Kidney epithelial cell (primary cell): ENCODE measurements at regions not wholly inside any gene's neighbourhood (a gene's known extent, or its start where the extent isn't known, plus 50 kb on each side); places are given as distances from the start of the nearest gene placed in this dataset.

Source experiments
- DNase-seq: peaks from one replicate; pipeline ENCODE4 v3.0.0-alpha.2; 2010; ENCODE audit warnings: low read depth
- H3K27me3 ChIP-seq: 2 replicates; pipeline ENCODE4 v1.6.0; 2011; ENCODE audit warnings: low read length; ENCODE audit not compliant: control insufficient read depth, insufficient read depth
- H3K36me3 ChIP-seq: 2 replicates; pipeline ENCODE4 v1.5.1; 2011; ENCODE audit warnings: low read length; ENCODE audit not compliant: control insufficient read depth, insufficient read depth
- H3K4me3 ChIP-seq: 2 replicates; pipeline ENCODE4 v1.5.1; 2011; ENCODE audit warnings: low read depth, mild to moderate bottlenecking, control low read depth, low read length
- TF ChIP-seq, protein P1 (sequence below): IDR thresholded peaks from 2 replicates; pipeline ENCODE4 v1.5.1; 2011; ENCODE audit warnings: mild to moderate bottlenecking, moderate library complexity, low read length, control low read depth, inconsistent platforms; ENCODE audit not compliant: insufficient read depth, poor library complexity, severe bottlenecking

DNA sequence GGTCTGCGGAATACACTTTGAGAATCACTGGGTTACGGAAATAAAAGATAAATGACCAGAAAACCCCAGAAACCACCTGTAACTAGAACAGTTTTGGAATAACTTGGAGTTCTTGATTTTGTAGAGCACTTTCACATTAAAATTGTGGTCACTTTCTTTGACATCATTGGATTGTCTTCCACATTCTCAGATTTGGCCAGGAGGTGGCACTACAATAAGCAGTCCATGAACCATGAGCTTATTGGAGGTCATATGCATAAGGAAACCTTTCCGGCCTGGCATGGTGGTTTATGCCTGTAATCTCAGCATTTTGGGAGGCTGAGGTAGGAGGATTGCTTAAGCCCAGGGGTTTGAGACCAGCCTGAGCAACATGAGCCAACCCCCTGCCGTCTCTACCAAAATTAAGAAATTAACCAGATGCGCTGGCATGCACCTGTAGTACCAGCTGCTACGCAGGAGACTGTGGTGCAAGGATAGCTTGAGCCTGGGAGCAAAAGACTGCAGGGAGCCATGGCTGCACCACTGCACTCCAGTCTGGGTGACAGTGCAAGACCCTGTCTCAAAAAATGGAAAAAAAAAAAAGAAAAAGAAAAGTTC is 107.7 kb upstream of the CAND1 start:
- TF ChIP-seq, protein P1, sequence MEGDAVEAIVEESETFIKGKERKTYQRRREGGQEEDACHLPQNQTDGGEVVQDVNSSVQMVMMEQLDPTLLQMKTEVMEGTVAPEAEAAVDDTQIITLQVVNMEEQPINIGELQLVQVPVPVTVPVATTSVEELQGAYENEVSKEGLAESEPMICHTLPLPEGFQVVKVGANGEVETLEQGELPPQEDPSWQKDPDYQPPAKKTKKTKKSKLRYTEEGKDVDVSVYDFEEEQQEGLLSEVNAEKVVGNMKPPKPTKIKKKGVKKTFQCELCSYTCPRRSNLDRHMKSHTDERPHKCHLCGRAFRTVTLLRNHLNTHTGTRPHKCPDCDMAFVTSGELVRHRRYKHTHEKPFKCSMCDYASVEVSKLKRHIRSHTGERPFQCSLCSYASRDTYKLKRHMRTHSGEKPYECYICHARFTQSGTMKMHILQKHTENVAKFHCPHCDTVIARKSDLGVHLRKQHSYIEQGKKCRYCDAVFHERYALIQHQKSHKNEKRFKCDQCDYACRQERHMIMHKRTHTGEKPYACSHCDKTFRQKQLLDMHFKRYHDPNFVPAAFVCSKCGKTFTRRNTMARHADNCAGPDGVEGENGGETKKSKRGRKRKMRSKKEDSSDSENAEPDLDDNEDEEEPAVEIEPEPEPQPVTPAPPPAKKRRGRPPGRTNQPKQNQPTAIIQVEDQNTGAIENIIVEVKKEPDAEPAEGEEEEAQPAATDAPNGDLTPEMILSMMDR, result peak; percentile 51
- H3K4me3 ChIP-seq, result no peak overlapping the region
- no peaks in the 10 kb centered on the region for H3K27me3 ChIP-seq
- no peaks in the 10 kb centered on the region for H3K36me3 ChIP-seq
- DNase-seq, result no peak

DNA sequence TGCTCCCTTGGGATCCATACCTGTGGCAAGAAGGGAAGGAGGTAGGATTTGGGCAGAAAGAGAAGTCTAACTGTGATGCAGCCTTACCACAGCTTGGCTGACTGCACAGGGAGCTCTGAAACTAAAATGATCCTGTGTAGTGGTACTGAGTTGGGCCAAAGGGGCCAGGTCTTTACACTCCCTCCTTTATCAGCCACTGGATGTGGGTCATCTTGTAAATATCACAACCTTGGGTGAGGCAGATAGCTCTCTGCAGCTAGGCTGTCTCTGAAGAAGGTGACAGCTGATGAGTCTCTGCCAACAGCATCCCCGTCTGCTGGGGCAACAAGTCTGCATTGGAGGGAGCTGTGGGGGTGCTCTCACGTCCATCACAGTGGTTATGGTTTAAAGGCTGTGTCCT is 95.9 kb upstream of the CAND1 start:
- TF ChIP-seq, protein P1, result no peak
- no peak overlapping the region for H3K4me3 ChIP-seq
- DNase-seq, result no peak
- no peaks in the 10 kb centered on the region for H3K27me3 ChIP-seq
- H3K36me3 ChIP-seq, result no peaks in the 10 kb centered on the region

DNA sequence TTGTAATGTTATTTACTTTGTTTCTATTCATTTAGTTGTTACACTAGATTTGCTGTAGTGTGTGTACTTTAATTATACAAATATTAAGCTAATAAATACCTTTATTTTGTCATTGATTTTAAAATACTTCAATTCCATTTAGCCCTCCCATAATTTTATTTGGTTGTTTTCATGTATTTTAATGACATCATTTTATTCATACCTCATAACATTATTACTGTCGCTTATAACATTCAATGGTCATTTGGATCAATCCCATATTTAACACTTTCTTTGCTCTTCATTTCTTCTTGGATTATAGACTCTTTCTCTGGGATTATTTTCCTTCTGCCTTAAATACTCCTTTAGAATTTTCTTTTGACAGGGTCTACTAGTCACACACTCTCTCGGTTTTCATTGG is 86.6 kb upstream of the CAND1 start:
- H3K4me3 ChIP-seq, result no peak overlapping the region
- peaks cover 6% of the 10 kb centered on the region for H3K27me3 ChIP-seq
- no peak for DNase-seq
- TF ChIP-seq, protein P1, result no peak
- no peaks in the 10 kb centered on the region for H3K36me3 ChIP-seq

DNA sequence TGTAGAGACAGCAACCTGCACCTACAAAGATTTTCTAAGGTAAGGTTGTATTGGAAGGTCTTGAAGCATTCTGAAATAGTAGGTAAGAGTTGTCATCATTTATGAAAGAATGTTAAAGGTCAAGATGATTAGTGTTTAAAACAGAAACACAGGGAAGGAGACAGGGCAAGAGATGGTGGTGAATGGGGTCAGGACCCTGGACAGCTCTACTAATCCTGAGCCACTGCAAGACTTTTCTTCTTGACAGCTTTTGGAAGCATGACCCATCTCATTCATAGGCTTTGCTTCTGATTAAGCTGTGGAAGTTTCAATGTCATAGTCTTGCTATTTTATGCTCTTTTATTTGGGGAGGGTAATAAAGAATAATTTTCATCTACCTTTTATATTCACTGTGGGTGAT is 75.5 kb upstream of the CAND1 start:
- H3K36me3 ChIP-seq, result no peaks in the 10 kb centered on the region
- H3K27me3 ChIP-seq, result peaks cover 1% of the 10 kb centered on the region
- no peak overlapping the region for H3K4me3 ChIP-seq
- DNase-seq, result peak; percentile 10
- TF ChIP-seq, protein P1, result no peak

DNA sequence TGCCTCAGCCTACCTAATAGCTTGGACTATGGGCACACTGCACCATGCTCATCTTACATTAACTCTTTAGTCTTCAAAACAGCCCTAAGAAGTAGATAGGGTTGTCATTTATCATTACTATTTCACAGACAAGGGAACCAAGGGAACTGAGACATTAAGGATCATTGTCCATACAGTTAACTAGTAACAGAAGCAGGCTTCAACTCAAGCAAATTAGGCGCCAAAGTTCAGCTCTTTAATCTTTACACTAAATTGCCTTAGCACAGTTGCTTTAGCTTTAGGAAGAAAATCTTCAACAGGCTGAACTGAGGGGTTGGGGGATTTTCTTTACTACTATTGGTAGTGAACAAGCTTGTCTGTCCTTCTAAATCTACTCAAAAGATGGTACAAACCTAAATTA is 68.8 kb upstream of the CAND1 start:
- no peak overlapping the region for H3K4me3 ChIP-seq
- peaks cover 2% of the 10 kb centered on the region for H3K27me3 ChIP-seq
- TF ChIP-seq, protein P1, result no peak
- no peak for DNase-seq
- H3K36me3 ChIP-seq, result no peaks in the 10 kb centered on the region

DNA sequence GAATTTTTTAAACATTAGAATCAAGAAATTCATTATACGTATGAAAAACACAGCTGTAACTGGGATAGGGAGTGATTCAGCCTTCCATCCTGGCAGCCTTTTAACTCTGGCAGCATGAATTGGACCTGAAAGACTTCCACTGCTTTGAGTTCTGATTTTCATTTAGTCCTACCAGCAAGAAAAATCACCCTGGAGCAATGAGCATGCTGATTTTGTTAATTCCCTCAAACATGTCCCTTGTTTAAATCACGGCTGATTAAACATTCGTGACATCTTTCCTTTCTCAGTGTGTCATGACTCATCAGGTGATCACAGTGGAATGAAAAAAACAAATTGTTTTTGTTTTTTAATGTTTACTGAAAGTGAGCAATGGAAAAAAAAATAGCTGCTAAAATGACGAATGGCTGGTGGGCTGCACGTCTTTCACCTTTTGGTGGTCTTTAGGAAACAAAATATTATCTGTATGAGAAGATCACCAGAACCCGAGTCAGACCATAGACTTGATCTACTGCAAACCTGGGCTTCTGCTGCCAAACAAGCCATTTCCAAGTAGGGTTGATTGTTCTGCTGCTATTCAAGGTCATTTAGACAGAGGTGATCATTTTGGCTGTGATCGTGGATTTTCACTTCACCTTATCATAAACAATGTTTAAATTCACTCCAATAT is 67.0 kb upstream of the CAND1 start:
- TF ChIP-seq, protein P1, result no peak
- DNase-seq, result no peak
- Histone ChIP-seq H3K36me3 (no peaks in the 10 kb centered on the region), H3K4me3 (no peak overlapping the region), H3K27me3 (peaks cover 2% of the 10 kb centered on the region)
